C4-2B (cell line): ENCODE measurements at regions not wholly inside any gene's neighbourhood (a gene's known extent, or its start where the extent isn't known, plus 50 kb on each side); places are given as distances from the start of the nearest gene placed in this dataset.

Experiments used
- ZFX ChIP-seq: fragments of 450-650 bp; IDR thresholded peaks from 2 replicates; pipeline ENCODE4 v1.6.1; 2017
- TF ChIP-seq, protein P1 (sequence below): fragments of 450-650 bp; conservative IDR thresholded peaks from 2 replicates; pipeline ENCODE4 v1.5.1; 2017; ENCODE audit warnings: mild to moderate bottlenecking

- TF ChIP-seq, protein P1, sequence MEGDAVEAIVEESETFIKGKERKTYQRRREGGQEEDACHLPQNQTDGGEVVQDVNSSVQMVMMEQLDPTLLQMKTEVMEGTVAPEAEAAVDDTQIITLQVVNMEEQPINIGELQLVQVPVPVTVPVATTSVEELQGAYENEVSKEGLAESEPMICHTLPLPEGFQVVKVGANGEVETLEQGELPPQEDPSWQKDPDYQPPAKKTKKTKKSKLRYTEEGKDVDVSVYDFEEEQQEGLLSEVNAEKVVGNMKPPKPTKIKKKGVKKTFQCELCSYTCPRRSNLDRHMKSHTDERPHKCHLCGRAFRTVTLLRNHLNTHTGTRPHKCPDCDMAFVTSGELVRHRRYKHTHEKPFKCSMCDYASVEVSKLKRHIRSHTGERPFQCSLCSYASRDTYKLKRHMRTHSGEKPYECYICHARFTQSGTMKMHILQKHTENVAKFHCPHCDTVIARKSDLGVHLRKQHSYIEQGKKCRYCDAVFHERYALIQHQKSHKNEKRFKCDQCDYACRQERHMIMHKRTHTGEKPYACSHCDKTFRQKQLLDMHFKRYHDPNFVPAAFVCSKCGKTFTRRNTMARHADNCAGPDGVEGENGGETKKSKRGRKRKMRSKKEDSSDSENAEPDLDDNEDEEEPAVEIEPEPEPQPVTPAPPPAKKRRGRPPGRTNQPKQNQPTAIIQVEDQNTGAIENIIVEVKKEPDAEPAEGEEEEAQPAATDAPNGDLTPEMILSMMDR = no peak
- no peak for TF ChIP-seq ZFX
Measured at GRCh38 chr6:44646355-44646754, 258.8 kb downstream of the CDC5L start.
